SU-DHL-6 (cell line): ENCODE measurements at regions not wholly inside any gene's neighbourhood (a gene's known extent, or its start where the extent isn't known, plus 50 kb on each side); places are given as distances from the start of the nearest gene placed in this dataset.

Source experiments
- H2AFZ ChIP-seq: fragments of 200-600 bp; sonication (generic); 2 replicates; pipeline ENCODE4 v1.6.1; 2014; ENCODE audit warnings: low read depth, mild to moderate bottlenecking, moderate library complexity, mixed read lengths, antibody characterized with exemption, low read length; ENCODE audit not compliant: severe bottlenecking
- H3F3A ChIP-seq: fragments of 200-600 bp; shearing (Covaris generic); 2 replicates; pipeline ENCODE4 v1.6.0; 2016; ENCODE audit warnings: antibody characterized with exemption, mild to moderate bottlenecking; ENCODE audit not compliant: insufficient read depth
- H3K27ac ChIP-seq: fragments of 200-600 bp; sonication (generic); 2 replicates; pipeline ENCODE4 v1.5.1; 2016; ENCODE audit warnings: low read depth, mild to moderate bottlenecking, low read length, moderate library complexity, mixed read lengths
- H3K27me3 ChIP-seq: fragments of 200-600 bp; sonication (generic), shearing (Covaris generic); 2 replicates; pipeline ENCODE4 v1.6.0; 2014; ENCODE audit warnings: mild to moderate bottlenecking, low read length
- H3K36me3 ChIP-seq: fragments of 200-600 bp; sonication (generic); 2 replicates; pipeline ENCODE4 v1.6.1; 2014; ENCODE audit warnings: mild to moderate bottlenecking, low read length, mixed read lengths
- H3K4me2 ChIP-seq: fragments of 300-600, 200-600 bp; shearing (Covaris generic), sonication (generic); 2 replicates; pipeline ENCODE4 v1.6.0; 2014; ENCODE audit warnings: low read length, low read depth, mild to moderate bottlenecking; ENCODE audit not compliant: poor library complexity, severe bottlenecking
- H3K4me3 ChIP-seq: fragments of 200-600 bp; sonication (generic); 2 replicates; pipeline ENCODE4 v1.5.1; 2014; ENCODE audit warnings: antibody characterized with exemption, low read length, mild to moderate bottlenecking, mixed read lengths; ENCODE audit not compliant: insufficient read depth, poor library complexity, severe bottlenecking
- H3K79me2 ChIP-seq: fragments of 200-600 bp; sonication (generic); 2 replicates; pipeline ENCODE4 v1.6.1; 2014; ENCODE audit warnings: mild to moderate bottlenecking, low read length, moderate library complexity; ENCODE audit not compliant: insufficient read depth
- H3K9ac ChIP-seq: fragments of 200-600 bp; sonication (generic); 2 replicates; pipeline ENCODE4 v1.7.0; 2014; ENCODE audit warnings: mild to moderate bottlenecking, low read length
- H3K9me2 ChIP-seq: fragments of 200-600 bp; sonication (generic); replicated peaks from 2 replicates; pipeline ENCODE4 v1.6.1; 2014; ENCODE audit warnings: low read length; ENCODE audit not compliant: insufficient read depth
- H3K9me3 ChIP-seq: fragments of 200-600 bp; sonication (generic); 2 replicates; pipeline ENCODE4 v1.6.1; 2014; ENCODE audit warnings: low read length, mixed read lengths; ENCODE audit not compliant: insufficient read depth
- H4K20me1 ChIP-seq: fragments of 200-600 bp; sonication (generic); 2 replicates; pipeline ENCODE4 v1.6.1; 2014; ENCODE audit warnings: low read depth, mild to moderate bottlenecking, antibody characterized with exemption, low read length, moderate library complexity, mixed read lengths
- EZH2phosphoT487 ChIP-seq: fragments of 200-600 bp; sonication (generic), shearing (Covaris generic); conservative IDR thresholded peaks from 2 replicates; pipeline ENCODE4 v1.6.1; 2018; ENCODE audit warnings: mild to moderate bottlenecking, antibody characterized with exemption, low read length, moderate library complexity, mixed read lengths
- TF ChIP-seq, protein P1 (sequence below): fragments of 200-600 bp; sonication (generic); IDR thresholded peaks from one replicate; pipeline ENCODE4 v1.5.1; 2017; ENCODE audit warnings: antibody characterized with exemption, mild to moderate bottlenecking, low read length, moderate library complexity; ENCODE audit not compliant: insufficient read depth, poor library complexity, severe bottlenecking

DNA sequence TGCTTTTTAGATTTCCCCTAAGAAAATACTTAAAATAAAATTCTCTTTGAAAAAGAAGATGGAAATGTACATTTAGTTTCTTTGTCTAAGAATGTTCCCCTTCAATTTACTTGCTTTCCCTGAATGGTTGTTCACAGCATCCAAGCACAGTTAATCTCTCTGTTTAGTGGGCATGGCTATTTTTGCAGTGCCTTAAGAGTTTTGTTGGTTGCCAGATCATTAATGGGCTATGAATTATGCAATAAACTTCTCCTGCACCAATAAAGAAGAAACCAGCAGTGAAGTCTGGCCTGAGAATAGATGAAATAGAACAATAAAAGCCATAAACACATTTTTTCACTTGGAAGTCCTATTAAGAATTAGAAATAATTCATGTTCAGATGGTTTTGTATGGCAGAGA lies 980.4 kb upstream of the IGFBP7 start:
- no peaks in the 10 kb centered on the region for H4K20me1 ChIP-seq
- no peaks in the 10 kb centered on the region for H3K9me3 ChIP-seq
- no peaks in the 10 kb centered on the region for H3K9me2 ChIP-seq
- H3K4me3 ChIP-seq = no peak overlapping the region
- no peak overlapping the region for H3K27ac ChIP-seq
- H3K36me3 ChIP-seq = no peaks in the 10 kb centered on the region
- H3K27me3 ChIP-seq = no peaks in the 10 kb centered on the region
- no peak overlapping the region for H2AFZ ChIP-seq
- no peak overlapping the region for H3K4me2 ChIP-seq
- H3F3A ChIP-seq = no peaks in the 10 kb centered on the region
- TF ChIP-seq, protein P1, sequence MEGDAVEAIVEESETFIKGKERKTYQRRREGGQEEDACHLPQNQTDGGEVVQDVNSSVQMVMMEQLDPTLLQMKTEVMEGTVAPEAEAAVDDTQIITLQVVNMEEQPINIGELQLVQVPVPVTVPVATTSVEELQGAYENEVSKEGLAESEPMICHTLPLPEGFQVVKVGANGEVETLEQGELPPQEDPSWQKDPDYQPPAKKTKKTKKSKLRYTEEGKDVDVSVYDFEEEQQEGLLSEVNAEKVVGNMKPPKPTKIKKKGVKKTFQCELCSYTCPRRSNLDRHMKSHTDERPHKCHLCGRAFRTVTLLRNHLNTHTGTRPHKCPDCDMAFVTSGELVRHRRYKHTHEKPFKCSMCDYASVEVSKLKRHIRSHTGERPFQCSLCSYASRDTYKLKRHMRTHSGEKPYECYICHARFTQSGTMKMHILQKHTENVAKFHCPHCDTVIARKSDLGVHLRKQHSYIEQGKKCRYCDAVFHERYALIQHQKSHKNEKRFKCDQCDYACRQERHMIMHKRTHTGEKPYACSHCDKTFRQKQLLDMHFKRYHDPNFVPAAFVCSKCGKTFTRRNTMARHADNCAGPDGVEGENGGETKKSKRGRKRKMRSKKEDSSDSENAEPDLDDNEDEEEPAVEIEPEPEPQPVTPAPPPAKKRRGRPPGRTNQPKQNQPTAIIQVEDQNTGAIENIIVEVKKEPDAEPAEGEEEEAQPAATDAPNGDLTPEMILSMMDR = no peak
- no peak for TF ChIP-seq EZH2phosphoT487
- H3K9ac ChIP-seq = no peak overlapping the region
- H3K79me2 ChIP-seq = no peaks in the 10 kb centered on the region

GRCh38 chr4:58081356-58081755 lies 971.2 kb upstream of the IGFBP7 start:
- no peaks in the 10 kb centered on the region for H4K20me1 ChIP-seq
- H3K9me2 ChIP-seq = no peaks in the 10 kb centered on the region
- no peak overlapping the region for H3K4me2 ChIP-seq
- no peak overlapping the region for H3K4me3 ChIP-seq
- no peaks in the 10 kb centered on the region for H3K9me3 ChIP-seq
- H3K27ac ChIP-seq = no peak overlapping the region
- H3F3A ChIP-seq = no peaks in the 10 kb centered on the region
- H3K79me2 ChIP-seq = no peaks in the 10 kb centered on the region
- no peaks in the 10 kb centered on the region for H3K27me3 ChIP-seq
- H2AFZ ChIP-seq = no peak overlapping the region
- TF ChIP-seq, protein P1 = no peak
- no peak for TF ChIP-seq EZH2phosphoT487
- no peaks in the 10 kb centered on the region for H3K36me3 ChIP-seq
- H3K9ac ChIP-seq = no peak overlapping the region

DNA sequence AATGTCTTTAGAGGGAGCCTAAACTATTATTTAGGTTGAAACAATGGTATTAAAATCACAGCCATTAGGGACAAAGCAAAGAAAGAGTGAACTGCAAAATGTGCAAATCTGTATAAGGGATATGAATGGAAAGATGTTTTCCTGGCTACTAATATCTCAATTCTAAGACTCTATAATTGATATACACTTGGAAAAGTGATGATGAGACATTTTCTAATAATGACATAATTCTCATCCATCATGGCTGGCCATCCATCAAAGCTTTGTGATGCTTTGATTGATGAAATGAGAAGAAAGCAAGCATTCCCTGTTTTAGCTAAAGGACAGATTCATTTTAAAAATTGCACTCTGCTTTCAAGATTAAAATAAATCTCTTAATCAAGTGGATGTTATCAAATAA lies 965.5 kb upstream of the IGFBP7 start:
- Histone ChIP-seq H3K36me3 (no peaks in the 10 kb centered on the region), H3K4me3 (no peak overlapping the region), H3K4me2 (no peak overlapping the region), H2AFZ (no peak overlapping the region), H4K20me1 (no peaks in the 10 kb centered on the region), H3K9me2 (no peaks in the 10 kb centered on the region), H3K9me3 (no peaks in the 10 kb centered on the region), H3K27ac (no peak overlapping the region), H3K9ac (no peak overlapping the region), H3K79me2 (no peaks in the 10 kb centered on the region), H3F3A (no peaks in the 10 kb centered on the region), H3K27me3 (no peaks in the 10 kb centered on the region)
- no peak for TF ChIP-seq EZH2phosphoT487
- TF ChIP-seq, protein P1 = no peak
